SHP77 treated with DMSO at 0.1 percent for 48 hours (cell line): ENCODE measurements at regions not wholly inside any gene's neighbourhood (a gene's known extent, or its start where the extent isn't known, plus 50 kb on each side); places are given as distances from the start of the nearest gene placed in this dataset.

Source experiments
- DNase-seq: peaks from one replicate; lab custom pipeline; 2025; lab: John Stamatoyannopoulos, UW

GRCh38 chr1:88063605-88064004 is 620.5 kb upstream of the PKN2 start:
- DNase-seq: no peak

GRCh38 chr1:88068407-88068960 is 615.6 kb upstream of the PKN2 start:
- DNase-seq: no peak

GRCh38 chr1:88070956-88071355 is 613.1 kb upstream of the PKN2 start:
- no peak for DNase-seq

- no peak for DNase-seq
Measured at GRCh38 chr1:88074661-88075060, 609.4 kb upstream of the PKN2 start.

DNA sequence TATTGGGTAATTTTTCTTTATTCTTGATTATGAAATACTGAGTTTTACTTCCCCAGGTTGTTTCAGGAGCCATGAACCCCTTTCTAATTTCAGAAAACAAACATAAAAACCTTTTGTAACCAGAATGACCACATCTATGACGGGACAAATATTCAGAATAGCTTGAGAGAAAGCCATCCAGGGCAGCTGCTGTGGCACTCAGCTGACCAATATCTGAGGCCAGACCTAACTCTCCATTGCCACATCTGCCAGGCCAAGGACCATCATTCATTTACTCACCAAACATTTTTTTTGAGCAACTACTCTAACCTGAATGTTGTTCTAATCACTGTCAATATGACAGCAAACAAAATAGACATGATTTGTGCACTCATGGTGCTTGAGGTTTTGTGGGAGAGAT is 608.3 kb upstream of the PKN2 start:
- no peak for DNase-seq

- no peak for DNase-seq
Measured at GRCh38 chr1:88079036-88079435, 605.0 kb upstream of the PKN2 start.

- no peak for DNase-seq
Measured at GRCh38 chr1:88080875-88081274, 603.2 kb upstream of the PKN2 start.

DNA sequence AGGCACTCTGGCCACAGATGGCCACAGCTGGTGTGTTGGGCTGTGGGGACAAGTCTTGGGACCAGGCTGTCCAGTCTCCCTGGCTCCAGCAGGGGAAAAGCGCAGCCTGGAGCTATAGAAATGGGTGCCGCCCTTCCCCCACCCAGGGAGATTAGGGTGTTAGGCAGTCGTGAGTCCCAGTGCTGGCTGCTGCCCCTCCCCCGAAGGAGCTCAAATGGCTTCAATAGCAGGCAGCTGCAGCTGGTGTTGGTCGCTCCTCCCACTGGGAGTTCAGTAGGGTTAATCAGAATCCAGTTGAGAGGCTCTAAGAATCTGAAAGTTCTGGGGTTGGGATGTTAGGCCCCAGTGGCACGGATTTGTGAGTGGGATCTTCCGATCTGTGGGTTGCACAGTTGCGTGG is 595.6 kb upstream of the PKN2 start:
- DNase-seq: no peak

- no peak for DNase-seq
Measured at GRCh38 chr1:88089961-88090360, 594.1 kb upstream of the PKN2 start.

GRCh38 chr1:88098881-88099280 is 585.2 kb upstream of the PKN2 start:
- DNase-seq: no peak

GRCh38 chr1:88101041-88101440 is 583.0 kb upstream of the PKN2 start:
- no peak for DNase-seq

DNA sequence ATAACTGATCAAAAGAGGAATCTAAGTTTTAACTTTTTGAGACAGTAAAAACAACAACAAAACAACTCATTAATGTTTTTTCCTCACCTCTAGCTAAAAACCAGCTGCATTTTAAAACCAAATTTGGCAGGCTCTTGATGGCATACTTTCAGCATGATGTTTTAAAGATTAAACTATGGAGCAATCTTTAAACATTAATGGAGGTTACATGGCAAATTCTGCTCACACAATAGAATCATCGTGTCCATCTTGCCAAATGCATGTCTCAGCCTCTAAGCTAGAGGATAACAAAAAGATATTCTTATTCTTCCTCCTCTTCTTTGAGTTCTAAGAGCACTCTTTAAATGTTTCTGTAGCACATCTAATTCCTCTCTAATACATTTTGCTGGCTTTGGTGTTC is 579.8 kb upstream of the PKN2 start:
- no peak for DNase-seq

DNA sequence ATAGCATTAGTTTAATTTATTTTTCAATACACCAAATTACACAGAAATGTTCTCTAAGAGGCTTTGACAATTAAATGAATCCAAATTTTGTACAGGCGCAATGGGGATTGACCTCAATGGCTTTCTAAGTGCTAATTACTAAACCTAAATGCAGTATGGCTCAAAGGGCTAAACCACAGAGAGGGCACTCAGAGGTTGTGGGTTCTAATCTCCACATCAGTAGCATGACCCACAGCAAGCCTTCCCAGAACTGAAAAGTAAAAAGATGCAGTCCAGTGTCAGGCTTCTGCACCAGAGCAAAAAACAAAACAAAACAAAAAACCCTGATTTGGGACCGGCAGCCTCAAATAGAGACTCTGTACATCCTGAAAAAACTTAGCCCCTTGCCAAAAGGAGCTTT is 579.2 kb upstream of the PKN2 start:
- DNase-seq: no peak

DNA sequence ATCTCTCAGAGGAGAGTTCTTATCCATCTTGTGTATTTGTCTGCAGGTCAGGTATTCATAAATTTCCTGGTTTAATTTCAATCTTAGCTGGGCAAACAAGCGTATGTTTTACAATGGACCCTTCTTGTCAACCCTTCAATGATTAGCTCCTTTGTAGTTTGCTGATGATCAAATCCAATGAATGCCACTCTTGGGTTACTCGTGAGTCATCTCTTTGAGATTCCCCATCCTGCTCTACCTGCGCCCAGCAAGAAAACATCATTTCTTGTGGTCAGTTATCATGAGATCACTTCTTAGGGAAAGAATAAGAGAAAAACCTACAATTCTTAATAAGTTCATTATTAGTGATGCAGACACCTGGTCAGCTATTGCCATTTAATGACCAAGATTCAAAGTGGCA is 572.3 kb upstream of the PKN2 start:
- DNase-seq: no peak

- no peak for DNase-seq
Measured at GRCh38 chr1:88117597-88117996, 566.5 kb upstream of the PKN2 start.

- DNase-seq: no peak
Measured at GRCh38 chr1:88118176-88118845, 565.8 kb upstream of the PKN2 start.

- DNase-seq: no peak
Measured at GRCh38 chr1:88124614-88125013, 559.5 kb upstream of the PKN2 start.

GRCh38 chr1:88126467-88126866 is 557.6 kb upstream of the PKN2 start:
- no peak for DNase-seq

DNA sequence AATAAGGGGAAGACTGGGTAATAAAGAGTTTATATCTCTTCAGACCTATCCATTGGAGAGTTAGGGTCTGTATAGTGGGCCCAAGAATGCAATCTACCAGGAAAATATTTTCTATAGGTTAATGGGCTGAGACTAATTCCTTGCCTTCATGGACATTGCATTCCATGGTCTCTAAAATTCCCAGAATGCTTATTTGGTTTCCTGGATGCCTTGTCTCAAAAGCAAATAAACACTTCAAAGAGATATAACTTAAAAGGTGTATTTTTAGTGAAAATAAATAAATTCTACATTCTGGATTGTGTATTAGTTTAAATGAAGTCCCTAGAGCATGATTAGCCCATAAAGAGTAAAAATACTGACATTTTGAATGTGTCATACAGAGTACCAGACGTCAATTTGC is 550.1 kb upstream of the PKN2 start:
- no peak for DNase-seq

DNA sequence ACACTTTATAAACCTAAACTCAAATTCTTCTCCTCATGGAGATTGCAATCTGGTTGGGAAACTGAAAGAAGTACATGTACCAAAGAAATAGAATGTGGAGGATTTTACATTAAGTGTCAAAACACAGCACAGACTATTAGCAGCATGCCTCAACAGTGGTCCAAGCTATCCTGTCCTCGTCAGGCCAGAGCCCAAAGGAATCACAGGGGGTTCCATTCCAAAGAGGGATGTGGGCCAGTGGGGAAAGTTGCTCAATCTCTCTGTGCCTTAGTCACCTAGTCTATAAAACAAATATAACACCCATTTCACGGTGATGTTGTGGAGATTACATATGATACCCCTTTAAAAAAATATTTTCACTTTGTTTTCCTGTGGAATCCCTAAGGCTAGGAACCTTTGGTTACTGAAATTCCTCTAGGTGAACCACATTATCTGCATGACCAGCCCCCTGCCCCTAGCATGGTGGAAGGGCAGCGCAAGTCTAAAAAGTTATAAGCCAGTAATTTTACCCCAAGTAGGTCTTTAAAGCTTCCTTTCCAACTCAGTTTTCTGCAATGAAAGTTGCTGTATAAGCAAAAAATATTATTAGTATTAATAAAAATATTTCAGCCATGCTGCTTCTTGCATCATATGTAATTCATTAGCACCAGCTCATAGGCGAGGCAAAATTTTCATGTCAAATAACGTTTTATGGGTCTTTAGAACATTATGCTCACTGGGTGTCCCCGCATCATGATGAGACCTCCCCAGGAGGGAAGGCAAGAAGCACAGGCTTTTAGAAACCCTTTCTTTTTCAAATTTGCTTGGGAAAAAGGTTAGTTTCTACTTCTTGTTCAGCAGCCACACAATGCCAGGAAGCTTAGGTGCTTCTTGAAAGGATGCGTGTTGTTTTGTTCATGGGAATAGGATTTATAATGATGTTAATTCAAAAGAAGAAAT is 548.8 kb upstream of the PKN2 start:
- DNase-seq: no peak

- no peak for DNase-seq
Measured at GRCh38 chr1:88139633-88140032, 544.4 kb upstream of the PKN2 start.

GRCh38 chr1:88140325-88140724 is 543.7 kb upstream of the PKN2 start:
- DNase-seq: no peak

- no peak for DNase-seq
Measured at GRCh38 chr1:88141499-88142074, 542.5 kb upstream of the PKN2 start.
